Stimulated activated CD8-positive, alpha-beta memory T cell treated with anti-CD3 and anti-CD28 coated beads, Interleukin-4, amount 100 ng/mL, for 48 hours (primary cell): ENCODE measurements at regions not wholly inside any gene's neighbourhood (a gene's known extent, or its start where the extent isn't known, plus 50 kb on each side); places are given as distances from the start of the nearest gene placed in this dataset.

Experiments
- DNase-seq: peaks from one replicate; pipeline ENCODE4 v3.0.0-alpha.2; 2020

DNA sequence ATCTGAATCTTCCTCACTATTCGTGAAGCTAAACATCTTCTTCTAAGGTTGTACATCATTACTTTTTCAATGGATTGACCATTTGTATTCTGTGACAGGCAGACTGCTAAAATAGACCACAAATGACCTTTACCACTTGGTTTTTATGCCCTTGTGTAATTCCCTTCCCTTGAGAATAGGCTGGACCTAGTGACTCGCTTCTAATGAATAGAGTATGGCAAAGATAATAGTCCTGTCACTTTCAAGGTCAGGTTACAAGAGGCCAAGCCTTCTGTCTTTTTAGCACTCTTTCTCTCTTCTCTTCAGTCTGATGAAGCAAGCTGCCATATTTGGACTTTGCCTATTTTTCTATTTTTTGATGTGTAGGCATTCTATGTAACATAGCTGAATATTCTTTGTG, 492.9 kb downstream of the SOX6 start:
- no peak for DNase-seq

GRCh38 chr11:15864026-15864805, 492.1 kb downstream of the SOX6 start:
- no peak for DNase-seq

DNA sequence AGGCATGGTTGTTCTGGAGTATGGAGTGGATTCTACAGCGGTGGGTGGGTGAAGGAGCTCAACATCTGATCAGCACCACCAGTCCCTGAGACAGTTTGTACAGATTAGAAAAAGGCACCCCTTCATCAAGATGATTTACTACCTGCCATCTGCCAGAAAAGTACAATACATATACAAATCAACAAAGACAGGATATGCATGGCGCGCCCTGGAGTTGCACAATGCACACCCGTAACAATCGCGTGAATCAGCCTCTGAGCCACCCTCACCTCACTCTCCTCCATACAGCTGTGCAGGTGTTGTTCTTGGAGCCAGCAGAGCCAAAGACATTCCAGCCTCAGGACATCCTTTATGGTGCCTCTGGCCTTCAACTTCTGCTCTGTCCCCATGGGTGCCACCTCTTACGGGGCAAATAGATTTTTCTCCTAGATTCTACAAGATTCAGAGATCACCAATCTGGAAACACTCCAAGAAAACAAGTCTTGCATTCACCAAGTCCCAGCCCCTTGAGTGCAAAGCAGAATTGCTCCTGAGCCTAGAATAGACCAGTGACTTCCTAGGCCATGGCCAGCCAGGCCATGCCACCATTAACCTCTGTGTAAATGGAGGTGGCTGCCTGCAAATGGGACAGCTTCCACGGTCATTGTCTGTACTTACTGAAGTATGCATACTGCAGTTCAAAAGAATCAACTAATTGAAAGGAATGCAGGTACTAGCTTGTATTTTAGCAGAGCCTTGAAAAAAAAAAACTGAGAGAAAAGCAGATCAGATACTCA, 490.9 kb downstream of the SOX6 start:
- DNase-seq: no peak

GRCh38 chr11:15867871-15868270, 488.5 kb downstream of the SOX6 start:
- DNase-seq: no peak

DNA sequence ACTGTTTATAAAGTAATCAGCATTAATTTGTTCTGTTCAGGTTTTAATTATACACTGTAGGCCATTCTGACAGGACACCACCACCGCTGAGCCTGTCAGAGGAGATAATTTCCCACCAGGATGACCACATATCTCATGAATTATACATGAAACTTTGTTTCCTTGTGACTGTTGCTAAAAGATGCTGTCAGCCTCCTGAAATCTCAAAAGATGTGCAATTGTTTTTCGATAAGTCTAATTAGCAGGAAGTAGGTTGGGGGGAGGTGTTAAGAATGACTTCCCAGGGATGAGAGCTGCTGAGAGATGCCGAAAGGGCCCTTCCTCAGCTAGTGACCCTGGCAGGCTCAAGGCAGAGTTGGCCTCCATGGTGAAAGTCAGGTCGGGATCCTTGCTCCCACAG, 485.4 kb downstream of the SOX6 start:
- DNase-seq: no peak

GRCh38 chr11:15871904-15872626, 484.3 kb downstream of the SOX6 start:
- DNase-seq: no peak

- DNase-seq: no peak
Observed at GRCh38 chr11:15873501-15873900, 482.8 kb downstream of the SOX6 start.

DNA sequence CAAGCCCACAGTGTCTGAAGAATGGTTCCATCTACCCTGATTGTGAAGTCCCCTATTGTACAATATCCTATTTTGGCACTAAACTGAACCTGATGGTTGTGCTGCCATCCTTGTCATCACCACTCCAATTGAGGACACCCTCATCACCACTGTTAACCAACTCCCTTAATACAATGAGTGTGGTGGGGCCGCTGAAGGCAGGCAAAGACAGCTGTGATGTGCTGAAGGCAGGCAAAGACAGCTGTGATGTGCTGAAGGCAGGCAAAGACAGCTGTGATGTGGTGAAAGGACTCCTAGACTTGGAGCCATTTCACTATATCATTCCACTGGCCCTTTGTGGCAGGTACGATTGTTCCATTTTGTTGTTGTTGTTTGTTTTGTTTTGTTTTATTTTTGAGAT, 481.6 kb downstream of the SOX6 start:
- DNase-seq: no peak

GRCh38 chr11:15875393-15875792, 481.0 kb downstream of the SOX6 start:
- no peak for DNase-seq

DNA sequence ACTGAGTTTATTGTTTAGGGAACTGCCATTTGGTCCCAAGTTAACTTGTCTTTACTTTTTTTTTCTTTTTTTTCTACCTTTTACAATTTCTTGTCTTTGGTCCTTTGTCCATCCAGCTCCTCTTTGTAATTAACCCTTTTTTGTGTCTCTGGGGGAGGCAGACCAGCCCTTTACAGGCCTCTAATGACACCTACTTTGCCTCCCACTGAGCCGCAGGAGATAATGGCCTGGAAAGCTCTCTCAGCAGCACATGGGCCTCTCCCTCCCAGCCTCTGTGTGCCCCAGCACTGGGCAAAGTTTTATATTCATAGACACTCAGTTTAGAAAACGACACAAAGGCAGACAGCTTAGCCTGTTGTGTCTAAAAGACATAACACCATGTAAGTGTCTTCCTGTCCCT, 480.4 kb downstream of the SOX6 start:
- DNase-seq: no peak

DNA sequence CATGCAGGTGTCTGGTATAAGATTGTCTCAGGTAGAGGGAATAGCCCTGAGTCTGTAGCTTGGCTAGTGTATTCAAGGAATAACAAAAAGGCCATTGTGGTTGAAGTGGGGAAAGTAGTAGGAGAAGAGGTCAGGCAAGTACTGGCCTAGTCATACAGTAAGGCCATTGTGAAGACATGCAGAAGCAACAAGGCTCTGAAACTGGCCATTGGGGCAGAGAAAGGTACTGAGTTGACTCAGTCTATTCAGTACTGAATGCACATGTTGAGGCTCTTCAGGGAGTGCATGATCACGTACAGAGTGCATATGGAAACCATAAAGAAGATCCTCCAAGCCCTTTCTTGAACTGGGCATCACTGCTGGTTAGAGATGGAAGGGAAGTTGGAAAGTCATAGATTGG, 477.6 kb downstream of the SOX6 start:
- no peak for DNase-seq

DNA sequence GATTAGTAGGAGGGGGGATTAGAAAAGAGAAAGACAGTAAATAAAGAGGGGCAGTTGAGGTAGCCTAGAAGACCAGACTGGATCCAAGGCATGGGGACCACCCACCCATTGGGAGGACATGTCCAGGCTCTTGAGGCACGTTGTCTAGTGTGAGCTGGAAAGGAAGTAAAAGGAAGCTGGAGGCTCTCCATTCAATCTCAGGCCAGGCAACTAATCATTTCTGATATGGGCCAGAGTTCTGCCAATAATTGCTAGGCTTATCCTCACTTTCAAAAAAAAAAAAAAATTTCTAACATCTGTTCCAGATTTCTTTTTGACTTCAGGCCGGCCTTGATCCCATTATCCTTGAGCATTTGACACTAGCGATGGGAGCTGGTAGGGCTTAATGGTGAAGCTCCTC, 476.1 kb downstream of the SOX6 start:
- DNase-seq: no peak

GRCh38 chr11:15882876-15883454, 473.4 kb downstream of the SOX6 start:
- DNase-seq: no peak

- no peak for DNase-seq
Observed at GRCh38 chr11:15883455-15883920, 472.9 kb downstream of the SOX6 start.

DNA sequence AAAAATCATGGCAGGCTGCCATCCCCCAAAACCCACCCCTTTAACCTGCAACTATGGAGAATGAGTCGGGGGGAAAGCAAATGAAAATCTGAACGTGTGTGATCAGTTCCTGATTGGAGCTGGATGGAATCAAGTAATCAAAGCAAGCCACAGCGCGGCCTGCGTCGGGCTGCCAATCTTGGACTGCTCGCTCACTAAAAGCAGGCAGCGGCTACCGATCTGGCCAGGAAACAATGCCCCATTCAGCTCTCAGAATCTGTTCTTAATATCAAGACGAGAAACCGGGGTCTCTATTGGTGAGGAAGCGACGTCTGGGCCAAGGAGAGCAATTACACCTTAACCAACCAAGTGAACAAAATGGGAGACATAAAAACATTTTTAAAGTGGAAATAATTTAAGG, 472.2 kb downstream of the SOX6 start:
- DNase-seq: no peak

DNA sequence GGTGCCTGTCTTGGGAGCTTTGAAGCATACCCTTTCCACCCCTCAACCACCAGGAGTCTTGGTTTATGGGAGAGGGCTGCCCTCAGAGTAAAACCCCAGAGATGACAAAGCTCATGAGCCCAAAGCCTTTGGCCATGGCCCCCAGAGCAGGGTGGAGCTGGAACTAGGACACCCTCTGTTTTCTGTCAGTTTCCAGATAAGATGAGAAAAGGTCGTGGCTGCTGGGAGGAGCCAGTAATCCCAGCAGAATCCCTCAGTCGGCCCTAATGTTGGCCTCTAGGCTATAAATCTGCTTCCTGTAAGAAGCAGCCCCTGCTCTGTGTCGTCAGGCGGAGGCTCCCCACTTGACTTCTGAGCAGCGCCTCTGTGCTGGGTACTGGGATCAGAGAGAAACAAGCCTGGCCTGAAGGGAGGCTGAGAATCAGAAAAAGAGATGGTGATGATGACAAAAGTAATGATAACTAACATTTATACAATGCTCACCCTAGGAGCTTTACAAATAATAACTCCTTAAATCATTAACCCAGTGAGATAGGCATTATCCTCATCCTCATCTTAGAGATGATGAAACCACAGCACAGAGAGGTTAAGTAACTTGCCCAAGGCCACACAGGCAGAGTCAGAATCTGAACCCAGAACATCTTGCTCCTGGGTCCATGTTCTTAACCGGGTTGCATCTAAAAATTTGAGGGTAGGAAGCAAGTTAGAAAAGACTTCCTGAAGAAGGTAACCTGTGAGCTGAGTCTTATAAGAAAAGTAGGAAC, 471.4 kb downstream of the SOX6 start:
- DNase-seq: no peak

DNA sequence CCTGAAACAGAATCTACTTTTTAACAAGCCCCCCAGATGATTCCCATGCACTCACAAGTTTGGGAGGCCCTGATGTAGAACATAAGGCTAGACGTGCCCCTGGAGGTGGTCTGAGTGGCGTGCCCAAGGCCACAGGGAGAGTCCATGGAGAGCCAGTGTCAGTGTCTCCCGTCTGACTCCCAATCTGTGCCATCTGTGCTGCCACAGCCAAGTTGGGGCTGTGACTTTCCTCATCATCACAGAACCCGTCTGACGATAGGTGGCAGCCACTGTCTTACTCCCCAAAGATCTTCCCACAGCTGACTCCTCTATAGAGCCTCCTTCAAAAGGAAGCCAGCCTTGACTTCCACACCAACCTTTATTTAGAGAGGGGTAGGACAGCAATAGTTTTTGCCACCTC, 470.5 kb downstream of the SOX6 start:
- DNase-seq: no peak

GRCh38 chr11:15886299-15886698, 470.0 kb downstream of the SOX6 start:
- no peak for DNase-seq

DNA sequence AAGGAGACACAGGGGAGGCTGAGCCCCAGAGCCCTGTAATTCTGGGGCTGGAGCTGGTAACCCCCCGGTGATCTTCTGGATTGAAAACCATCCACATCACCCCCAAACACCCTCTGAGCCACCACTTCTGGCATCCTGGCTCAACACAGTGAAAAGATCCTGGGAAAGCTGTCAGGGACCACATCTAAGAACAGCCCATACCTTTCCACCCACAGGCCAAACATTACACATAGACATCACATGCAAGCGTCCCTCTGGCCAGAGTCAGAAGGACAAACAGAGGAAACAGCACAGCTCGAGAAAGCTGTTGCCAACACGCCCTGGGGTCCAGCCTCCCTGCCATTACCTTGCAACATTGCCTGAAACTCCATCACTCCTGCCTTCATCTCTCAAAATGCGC, 469.5 kb downstream of the SOX6 start:
- no peak for DNase-seq

- no peak for DNase-seq
Observed at GRCh38 chr11:15888556-15889345, 467.6 kb downstream of the SOX6 start.

DNA sequence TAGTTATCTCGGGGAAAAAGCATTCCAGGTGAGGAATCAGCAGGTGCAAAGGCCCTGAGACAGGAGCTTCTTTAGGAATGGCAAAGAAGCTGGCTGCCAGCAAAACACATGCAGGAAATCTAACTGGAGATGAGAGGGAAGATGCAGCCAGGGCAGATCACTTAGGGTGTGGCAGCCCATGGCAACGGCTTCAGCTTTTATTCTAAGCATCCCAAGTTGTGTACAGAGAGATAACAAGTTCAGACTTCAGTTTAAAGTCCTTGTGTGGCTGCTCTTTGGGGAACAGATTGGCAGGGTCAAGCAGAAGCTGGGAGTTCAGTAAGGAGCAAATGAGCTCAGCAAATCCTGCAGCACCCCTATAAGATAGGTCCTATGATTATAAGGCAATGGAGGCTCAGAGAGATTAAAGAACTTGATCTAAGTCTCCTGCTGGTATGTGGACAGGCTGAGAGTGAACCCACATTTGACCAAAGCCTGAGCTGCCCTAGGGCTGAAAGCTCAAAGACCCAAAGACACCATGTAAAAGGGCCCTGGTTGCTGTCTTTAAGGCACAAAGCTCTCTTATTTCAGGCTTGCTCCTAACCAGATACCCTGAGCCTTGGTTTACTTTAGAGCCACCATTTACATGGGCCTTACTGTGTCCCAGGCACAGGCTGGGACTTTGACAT, 466.8 kb downstream of the SOX6 start:
- DNase-seq: no peak
